ENCODE measurements at regions not wholly inside any gene's neighbourhood (a gene's known extent, or its start where the extent isn't known, plus 50 kb on each side); places are given as distances from the start of the nearest gene placed in this dataset.

- H3K27me3 ChIP-seq: no peaks in the 10 kb centered on the region
- no peak overlapping the region for H3K27ac ChIP-seq
- no peak overlapping the region for H3K9ac ChIP-seq
- no peak overlapping the region for H3K4me3 ChIP-seq
- H3K4me1 ChIP-seq: no peaks in the 10 kb centered on the region
- H3K36me3 ChIP-seq: no peaks in the 10 kb centered on the region
- H4K20me1 ChIP-seq: no peaks in the 10 kb centered on the region
- H3K9me3 ChIP-seq: no peaks in the 10 kb centered on the region
- TF ChIP-seq Cebpa-rat (IDR thresholded peaks at IDR 0.05): no peak
- no peak overlapping the region for H3K4me2 ChIP-seq
Measured at GRCh38 chr16:54792811-54793210, 137.9 kb upstream of the IRX5 start.

- Histone ChIP-seq H4K20me1 (no peaks in the 10 kb centered on the region), H3K27ac (no peak overlapping the region), H3K27me3 (no peaks in the 10 kb centered on the region), H3K9me3 (peaks cover 13% of the 10 kb centered on the region), H3K4me1 (no peaks in the 10 kb centered on the region), H3K4me2 (no peak overlapping the region), H3K4me3 (no peak overlapping the region), H3K36me3 (no peaks in the 10 kb centered on the region), H3K9ac (no peak overlapping the region)
- TF ChIP-seq Cebpa-rat (IDR thresholded peaks at IDR 0.05): no peak
Measured at GRCh38 chr16:54787045-54787444, 143.6 kb upstream of the IRX5 start.

- TF ChIP-seq Cebpa-rat (IDR thresholded peaks at IDR 0.05): no peak
- H3K4me2 ChIP-seq: no peak overlapping the region
- no peak overlapping the region for H3K4me3 ChIP-seq
Measured at GRCh38 chr16:54783980-54784379, 146.7 kb upstream of the IRX5 start.

GRCh38 chr16:54783226-54783625, 147.4 kb upstream of the IRX5 start:
- no peak overlapping the region for H3K4me2 ChIP-seq
- H3K4me3 ChIP-seq: no peak overlapping the region
- H3K9me3 ChIP-seq: peaks cover 13% of the 10 kb centered on the region
- H3K27me3 ChIP-seq: no peaks in the 10 kb centered on the region
- H3K4me1 ChIP-seq: no peaks in the 10 kb centered on the region
- no peak overlapping the region for H3K9ac ChIP-seq
- no peaks in the 10 kb centered on the region for H3K36me3 ChIP-seq
- no peaks in the 10 kb centered on the region for H4K20me1 ChIP-seq
- TF ChIP-seq Cebpa-rat (IDR thresholded peaks at IDR 0.05): no peak
- no peak overlapping the region for H3K27ac ChIP-seq

More at GRCh38 chr16:54783980-54784379, 146.7 kb upstream of the IRX5 start:
- H4K20me1 ChIP-seq: no peaks in the 10 kb centered on the region
- no peaks in the 10 kb centered on the region for H3K4me1 ChIP-seq
- H3K9me3 ChIP-seq: peaks cover 13% of the 10 kb centered on the region
- H3K27ac ChIP-seq: no peak overlapping the region
- H3K36me3 ChIP-seq: no peaks in the 10 kb centered on the region
- no peaks in the 10 kb centered on the region for H3K27me3 ChIP-seq
- no peak overlapping the region for H3K9ac ChIP-seq

- H3K9ac ChIP-seq: no peak overlapping the region
- H3K36me3 ChIP-seq: no peaks in the 10 kb centered on the region
- peaks cover 4% of the 10 kb centered on the region for H3K9me3 ChIP-seq
- no peak overlapping the region for H3K27ac ChIP-seq
- TF ChIP-seq Cebpa-rat (IDR thresholded peaks at IDR 0.05): no peak
- no peak overlapping the region for H3K4me3 ChIP-seq
- H3K27me3 ChIP-seq: no peaks in the 10 kb centered on the region
- H3K4me1 ChIP-seq: no peaks in the 10 kb centered on the region
- no peaks in the 10 kb centered on the region for H4K20me1 ChIP-seq
- H3K4me2 ChIP-seq: no peak overlapping the region
Measured at GRCh38 chr16:54780266-54780665, 150.4 kb upstream of the IRX5 start.

GRCh38 chr16:54779549-54779948, 151.1 kb upstream of the IRX5 start:
- no peak overlapping the region for H3K4me2 ChIP-seq
- no peaks in the 10 kb centered on the region for H3K4me1 ChIP-seq
- no peaks in the 10 kb centered on the region for H4K20me1 ChIP-seq
- H3K9me3 ChIP-seq: no peaks in the 10 kb centered on the region
- no peak; the same call in 1 of the 2 replicates for TF ChIP-seq Cebpa-rat (IDR thresholded peaks at IDR 0.05)
- no peak overlapping the region for H3K9ac ChIP-seq
- no peaks in the 10 kb centered on the region for H3K27me3 ChIP-seq
- no peak overlapping the region for H3K4me3 ChIP-seq
- no peak overlapping the region for H3K27ac ChIP-seq
- H3K36me3 ChIP-seq: no peaks in the 10 kb centered on the region

- Histone ChIP-seq H3K27me3 (no peaks in the 10 kb centered on the region), H4K20me1 (no peaks in the 10 kb centered on the region), H3K4me2 (no peak overlapping the region), H3K4me3 (no peak overlapping the region), H3K27ac (no peak overlapping the region), H3K9ac (no peak overlapping the region), H3K9me3 (peaks cover 14% of the 10 kb centered on the region), H3K4me1 (no peaks in the 10 kb centered on the region), H3K36me3 (no peaks in the 10 kb centered on the region)
- no peak for TF ChIP-seq Cebpa-rat (IDR thresholded peaks at IDR 0.05)
Measured at GRCh38 chr16:54774768-54775167, 155.9 kb upstream of the IRX5 start.

- Histone ChIP-seq H4K20me1 (no peaks in the 10 kb centered on the region), H3K27me3 (no peaks in the 10 kb centered on the region), H3K27ac (no peak overlapping the region), H3K36me3 (no peaks in the 10 kb centered on the region), H3K4me1 (no peaks in the 10 kb centered on the region), H3K4me2 (no peak overlapping the region), H3K9me3 (peaks cover 14% of the 10 kb centered on the region), H3K4me3 (no peak overlapping the region), H3K9ac (no peak overlapping the region)
- no peak for TF ChIP-seq Cebpa-rat (IDR thresholded peaks at IDR 0.05)
Measured at GRCh38 chr16:54772400-54772799, 158.3 kb upstream of the IRX5 start.

GRCh38 chr16:54766355-54766754, 164.3 kb upstream of the IRX5 start:
- H3K9ac ChIP-seq: no peak overlapping the region
- H3K4me1 ChIP-seq: no peaks in the 10 kb centered on the region
- no peaks in the 10 kb centered on the region for H3K36me3 ChIP-seq
- H4K20me1 ChIP-seq: no peaks in the 10 kb centered on the region
- no peak overlapping the region for H3K27ac ChIP-seq
- no peaks in the 10 kb centered on the region; the same call in 1 of the 2 replicates for H3K9me3 ChIP-seq
- no peaks in the 10 kb centered on the region for H3K27me3 ChIP-seq
- H3K4me2 ChIP-seq: no peak overlapping the region
- no peak for TF ChIP-seq Cebpa-rat (IDR thresholded peaks at IDR 0.05)
- no peak overlapping the region for H3K4me3 ChIP-seq

- peak; percentile 54; the same call in 1 of the 2 replicates for TF ChIP-seq Cebpa-rat (IDR thresholded peaks at IDR 0.05)
- H3K27me3 ChIP-seq: no peaks in the 10 kb centered on the region
- no peak overlapping the region for H3K9ac ChIP-seq
- H3K4me2 ChIP-seq: peak overlapping the region; percentile 48
- H4K20me1 ChIP-seq: no peaks in the 10 kb centered on the region
- peaks cover 19% of the 10 kb centered on the region for H3K4me1 ChIP-seq
- no peak overlapping the region for H3K4me3 ChIP-seq
- no peak overlapping the region for H3K27ac ChIP-seq
- H3K36me3 ChIP-seq: no peaks in the 10 kb centered on the region
- peaks cover 7% of the 10 kb centered on the region; the same call in 1 of the 2 replicates for H3K9me3 ChIP-seq
Measured at GRCh38 chr16:54750249-54750648, 180.4 kb upstream of the IRX5 start.

- Histone ChIP-seq H3K9me3 (peaks cover 13% of the 10 kb centered on the region; the same call in 1 of the 2 replicates), H3K4me3 (no peak overlapping the region), H3K27me3 (no peaks in the 10 kb centered on the region), H3K27ac (no peak overlapping the region), H3K4me1 (peaks cover 24% of the 10 kb centered on the region), H3K9ac (no peak overlapping the region), H3K36me3 (no peaks in the 10 kb centered on the region), H3K4me2 (no peak overlapping the region), H4K20me1 (no peaks in the 10 kb centered on the region)
- no peak for TF ChIP-seq Cebpa-rat (IDR thresholded peaks at IDR 0.05)
Measured at GRCh38 chr16:54748611-54749190, 182.0 kb upstream of the IRX5 start.

Data from BLaER1 (cell line).